ENCODE measurements at regions not wholly inside any gene's neighbourhood (a gene's known extent, or its start where the extent isn't known, plus 50 kb on each side); places are given as distances from the start of the nearest gene placed in this dataset.

GRCh38 chr2:237170020-237170419 lies 84.3 kb downstream of the COPS8 start:
- DNase-seq (ENCODE audit: low read depth in 3 of 3), result no peak

GRCh38 chr2:237171396-237171795 lies 85.7 kb downstream of the COPS8 start:
- no peak for DNase-seq (ENCODE audit: low read depth in 3 of 3)

GRCh38 chr2:237171881-237172280 lies 86.2 kb downstream of the COPS8 start:
- no peak for DNase-seq (ENCODE audit: low read depth in 3 of 3)

- DNase-seq (ENCODE audit: low read depth in 3 of 3), result no peak
Observed at GRCh38 chr2:237177052-237177451, 91.4 kb downstream of the COPS8 start.

GRCh38 chr2:237177986-237178385 lies 92.3 kb downstream of the COPS8 start:
- no peak for DNase-seq (ENCODE audit: low read depth in 3 of 3)

DNA sequence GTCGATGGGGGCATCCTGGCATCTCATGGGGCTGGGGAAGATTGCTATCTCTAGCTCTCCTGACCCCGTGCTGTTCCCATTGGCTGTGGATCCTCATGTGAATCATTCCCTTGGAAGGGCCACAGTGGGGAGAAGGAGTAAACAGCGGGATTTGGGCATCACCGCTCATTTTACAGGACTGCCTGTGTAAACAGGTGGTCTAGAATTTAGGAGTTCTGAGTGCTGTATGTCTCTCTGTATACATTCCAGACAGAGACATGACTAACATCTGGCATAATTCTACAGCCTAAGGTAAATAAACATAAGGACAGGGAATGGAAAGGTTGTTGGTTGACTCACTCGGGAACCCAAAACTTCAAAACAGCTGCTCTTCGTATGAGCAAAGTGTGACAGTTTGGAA lies 92.7 kb downstream of the COPS8 start:
- DNase-seq (ENCODE audit: low read depth in 3 of 3), result no peak

- DNase-seq (ENCODE audit: low read depth in 3 of 3), result no peak
Observed at GRCh38 chr2:237179161-237179560, 93.5 kb downstream of the COPS8 start.

DNA sequence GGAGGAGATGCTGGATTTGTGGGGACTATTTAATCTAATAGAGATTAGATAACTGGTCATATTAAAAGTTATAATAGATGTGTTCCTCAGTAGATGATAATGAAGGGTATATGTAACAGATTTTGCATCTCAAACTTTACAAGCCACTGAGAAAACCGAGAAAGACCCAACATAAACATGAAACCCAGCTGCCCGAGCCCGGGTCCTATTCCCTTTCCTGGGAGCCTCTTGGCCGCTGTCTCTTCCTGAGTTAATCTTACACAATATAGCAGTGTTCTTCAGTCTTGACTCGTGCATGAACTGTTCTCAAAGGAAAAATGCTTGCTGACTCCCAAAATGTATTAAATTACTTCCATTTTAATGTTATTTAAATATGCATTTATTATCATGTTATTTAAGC lies 94.5 kb downstream of the COPS8 start:
- DNase-seq (ENCODE audit: low read depth in 3 of 3), result no peak

DNA sequence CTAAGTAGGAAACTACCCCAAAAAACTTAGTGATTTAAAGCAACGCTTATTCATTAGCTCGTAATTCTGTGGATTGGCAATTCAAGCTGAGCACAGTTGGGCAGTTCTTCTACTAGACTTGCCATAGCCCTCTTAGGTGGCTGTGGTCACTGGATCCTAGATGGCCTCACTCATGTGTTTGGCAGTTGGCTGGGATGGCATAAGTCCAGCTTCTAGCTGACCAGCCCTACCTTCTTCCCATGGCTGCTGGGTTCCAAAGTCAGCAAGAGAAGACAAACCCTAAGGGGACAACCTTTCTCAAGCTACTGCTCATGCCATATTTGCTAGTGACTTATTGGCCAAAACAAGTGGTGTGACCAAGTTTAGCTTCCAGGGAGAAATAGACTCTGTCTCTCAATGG lies 95.3 kb downstream of the COPS8 start:
- DNase-seq (ENCODE audit: low read depth in 3 of 3), result no peak

DNA sequence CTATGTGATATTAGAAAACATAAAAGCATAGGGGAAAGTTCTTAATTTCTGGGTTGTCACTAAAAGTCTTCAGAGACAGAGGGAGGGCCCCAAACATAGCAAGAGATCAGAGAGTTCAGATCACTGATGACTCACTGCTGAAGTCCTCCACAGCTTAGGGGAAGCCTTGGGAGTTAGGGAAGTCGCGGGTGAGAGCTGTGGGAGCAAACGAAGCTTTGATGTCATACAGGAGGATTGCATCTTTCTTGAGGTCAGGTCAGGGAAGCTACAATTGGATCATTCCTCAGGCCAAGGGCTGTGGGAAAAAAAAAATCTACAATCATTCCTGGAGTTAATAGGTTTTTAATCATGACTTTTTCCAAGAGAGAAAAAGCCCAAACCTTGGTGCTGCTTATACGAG lies 96.2 kb downstream of the COPS8 start:
- no peak for DNase-seq (ENCODE audit: low read depth in 3 of 3)

- DNase-seq (ENCODE audit: low read depth in 3 of 3), result no peak
Observed at GRCh38 chr2:237182422-237183123, 96.9 kb downstream of the COPS8 start.

DNA sequence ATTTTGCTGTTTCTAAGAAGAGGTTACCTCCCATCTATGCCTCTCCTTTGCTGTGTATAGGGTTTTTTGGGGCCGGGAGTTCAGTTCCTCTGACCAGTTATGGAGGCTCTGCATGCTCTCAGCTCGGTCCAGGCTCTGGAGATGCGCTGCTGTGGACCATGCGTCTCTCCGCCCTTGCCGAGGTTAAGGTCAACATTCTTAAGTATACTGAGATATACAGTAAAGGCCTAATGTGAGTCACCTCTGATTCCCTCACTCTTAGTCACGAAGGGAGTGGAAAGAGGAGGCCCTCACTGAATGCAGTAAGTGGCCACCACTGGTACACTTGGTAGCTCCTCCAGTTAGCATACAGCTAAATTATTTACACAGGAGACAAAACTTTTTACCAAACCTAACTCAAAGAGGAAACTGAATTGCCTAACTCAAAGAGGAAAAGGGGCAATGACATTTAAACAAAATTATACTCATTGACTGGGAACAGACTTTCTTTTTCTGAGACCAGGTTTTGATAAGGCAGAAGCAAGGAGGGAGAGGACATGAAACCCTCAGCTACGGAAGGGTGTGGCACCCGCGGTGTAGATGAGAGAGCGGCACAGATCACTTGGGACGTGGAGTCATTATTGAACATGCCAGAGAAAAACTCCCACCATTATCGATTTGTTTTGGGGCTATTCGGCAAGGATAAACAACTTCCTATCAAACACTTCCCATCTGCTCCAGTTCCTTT lies 98.7 kb downstream of the COPS8 start:
- no peak for DNase-seq (ENCODE audit: low read depth in 3 of 3)

DNA sequence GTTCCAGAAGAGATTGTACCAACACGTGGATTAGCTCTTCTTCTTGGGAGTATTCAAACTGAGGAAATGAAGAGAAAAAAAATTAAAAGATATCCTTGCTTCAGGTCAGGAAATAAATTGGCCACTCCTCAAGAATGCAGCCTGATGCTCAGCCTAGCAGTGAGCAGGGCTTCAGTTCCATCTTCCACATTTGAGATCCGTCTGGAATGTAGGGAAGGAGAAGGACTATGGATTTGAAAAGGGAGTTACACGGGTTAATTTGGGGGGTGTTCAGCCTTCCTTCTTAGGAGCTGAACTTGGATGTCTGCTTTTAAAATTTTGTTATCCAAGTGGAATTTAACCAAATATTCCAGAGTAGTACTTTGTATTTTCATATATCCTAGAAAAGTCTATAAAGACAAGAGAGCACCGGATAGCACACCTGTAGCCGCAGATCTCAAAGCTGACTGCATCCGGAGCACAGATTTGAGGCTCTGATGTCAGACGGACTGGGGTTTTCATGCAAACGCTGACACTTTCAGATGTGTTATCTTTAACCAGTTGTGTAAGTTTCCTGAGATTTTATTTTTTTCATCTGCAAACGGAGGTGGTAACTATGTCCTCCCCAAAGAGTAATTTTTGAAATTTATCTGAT lies 99.3 kb downstream of the COPS8 start:
- no peak for DNase-seq (ENCODE audit: low read depth in 3 of 3)

DNA sequence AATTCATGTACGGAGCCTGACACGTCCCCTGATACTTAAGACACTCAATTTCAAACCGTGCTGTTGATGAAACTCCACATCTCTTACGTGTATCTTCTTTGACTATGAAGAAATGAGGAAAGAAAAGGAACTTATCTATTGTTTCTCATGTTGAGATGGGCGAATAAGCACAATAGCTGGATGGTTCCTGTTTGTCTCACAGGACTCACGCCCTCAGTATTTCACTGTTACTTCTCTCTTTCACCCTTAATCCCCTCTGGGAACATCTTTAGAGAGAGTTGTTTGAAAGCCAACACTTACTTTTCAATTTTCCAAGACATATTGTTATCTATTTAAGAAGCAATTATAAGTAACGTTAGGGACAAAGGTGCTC lies 99.8 kb downstream of the COPS8 start:
- DNase-seq (ENCODE audit: low read depth in 3 of 3), result no peak

DNA sequence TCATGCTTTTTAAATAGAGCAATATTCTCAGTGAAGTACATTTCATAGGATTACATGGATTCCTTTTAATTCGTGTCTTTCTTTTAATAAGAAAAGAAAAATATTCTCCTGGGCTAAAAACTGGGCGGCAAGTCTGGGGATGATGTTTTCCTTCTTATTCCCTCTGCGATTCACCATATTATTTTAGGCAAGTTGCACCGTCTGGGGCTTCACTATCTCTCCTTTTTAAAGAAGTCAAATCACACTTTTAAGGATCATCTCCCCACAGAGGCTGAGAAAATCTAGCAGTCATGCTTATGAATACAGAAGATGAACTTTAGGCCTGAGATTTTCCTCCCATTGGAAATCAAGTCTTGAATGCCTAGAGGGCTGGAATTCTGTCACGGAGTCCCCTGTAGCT lies 104.1 kb downstream of the COPS8 start:
- no peak for DNase-seq (ENCODE audit: low read depth in 3 of 3)

DNA sequence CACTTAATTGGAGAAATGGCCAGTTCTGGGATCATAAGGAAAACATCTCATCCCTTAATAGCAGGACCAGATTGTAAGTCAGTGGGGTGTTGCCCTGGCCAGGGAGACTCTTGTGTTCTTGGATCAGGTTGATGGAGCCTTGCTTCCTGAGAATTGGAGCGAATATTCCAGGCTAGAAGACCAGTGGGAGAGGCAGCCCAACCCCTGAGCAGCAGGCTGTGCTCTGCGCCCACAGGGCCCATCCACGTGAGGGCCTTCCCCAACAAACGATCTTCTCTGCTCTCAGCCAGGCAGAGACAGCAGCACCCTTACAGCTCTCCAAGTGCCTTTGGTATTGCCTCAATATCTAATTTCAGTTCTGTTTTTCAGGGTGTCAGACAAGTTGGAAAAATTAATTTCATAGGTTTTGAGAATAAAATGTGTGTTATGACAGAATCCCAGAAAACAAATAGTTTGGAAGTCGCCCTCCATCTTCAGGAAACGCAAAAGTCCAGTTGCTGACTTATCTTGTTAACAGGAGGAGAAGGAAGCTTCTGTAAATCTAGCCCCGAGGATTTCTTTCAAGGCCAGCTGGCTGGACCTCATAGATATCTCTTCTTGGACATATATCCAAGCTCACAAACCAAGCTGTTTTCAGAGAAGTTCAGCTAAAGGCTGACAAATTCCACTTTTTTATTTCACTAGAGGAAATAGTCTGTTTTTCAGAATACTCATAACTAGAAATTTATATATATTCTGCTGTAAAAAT lies 105.5 kb downstream of the COPS8 start:
- no peak for DNase-seq (ENCODE audit: low read depth in 3 of 3)

- DNase-seq (ENCODE audit: low read depth in 3 of 3), result no peak
Observed at GRCh38 chr2:237191714-237192081, 106.0 kb downstream of the COPS8 start.

- DNase-seq (ENCODE audit: low read depth in 3 of 3), result no peak
Observed at GRCh38 chr2:237192881-237193280, 107.2 kb downstream of the COPS8 start.

DNA sequence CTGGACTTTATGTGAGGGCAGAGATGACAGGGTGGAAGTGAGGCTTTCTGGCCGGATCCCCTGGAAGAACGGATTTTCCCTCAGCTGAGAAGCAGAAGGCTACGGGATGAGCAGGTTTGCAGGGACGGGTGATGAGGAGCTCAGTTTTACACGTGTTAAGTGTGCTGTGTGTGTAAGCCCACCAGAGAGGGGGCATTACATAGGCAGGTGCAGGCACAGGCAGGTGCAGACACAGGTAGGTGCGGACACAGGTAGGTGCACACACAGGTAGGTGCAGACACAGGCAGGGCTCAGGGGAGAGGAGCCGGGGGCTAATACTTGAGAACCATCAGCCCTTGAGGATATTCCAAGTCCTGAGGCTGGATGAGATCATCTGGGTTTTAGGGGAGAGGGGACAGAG lies 107.7 kb downstream of the COPS8 start:
- DNase-seq (ENCODE audit: low read depth in 3 of 3), result no peak

GRCh38 chr2:237194081-237194480 lies 108.4 kb downstream of the COPS8 start:
- DNase-seq (ENCODE audit: low read depth in 3 of 3), result no peak

DNA sequence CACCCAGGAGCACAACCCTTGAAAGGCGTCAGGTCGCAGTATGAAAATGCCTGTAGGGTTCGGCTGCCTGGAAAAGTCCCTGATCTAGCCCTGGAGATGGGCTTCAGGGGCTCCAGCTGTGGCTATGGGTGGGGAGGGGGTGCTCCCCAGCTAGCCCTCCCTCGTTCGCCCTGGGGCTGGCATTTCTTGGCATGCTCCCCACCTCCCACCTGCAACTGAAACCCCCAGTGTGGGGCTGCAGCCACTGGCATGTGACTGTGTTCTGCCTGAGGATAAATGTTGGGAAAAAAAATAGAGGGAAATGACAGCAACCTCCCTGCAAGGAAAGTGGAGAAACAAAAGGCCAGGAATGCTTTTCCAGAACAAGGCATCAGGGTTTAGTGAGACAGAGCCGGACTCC lies 109.2 kb downstream of the COPS8 start:
- no peak for DNase-seq (ENCODE audit: low read depth in 3 of 3)

GRCh38 chr2:237195396-237196120 lies 109.9 kb downstream of the COPS8 start:
- no peak for DNase-seq (ENCODE audit: low read depth in 3 of 3)
